ENCODE measurements at regions not wholly inside any gene's neighbourhood (a gene's known extent, or its start where the extent isn't known, plus 50 kb on each side); places are given as distances from the start of the nearest gene placed in this dataset.

DNA sequence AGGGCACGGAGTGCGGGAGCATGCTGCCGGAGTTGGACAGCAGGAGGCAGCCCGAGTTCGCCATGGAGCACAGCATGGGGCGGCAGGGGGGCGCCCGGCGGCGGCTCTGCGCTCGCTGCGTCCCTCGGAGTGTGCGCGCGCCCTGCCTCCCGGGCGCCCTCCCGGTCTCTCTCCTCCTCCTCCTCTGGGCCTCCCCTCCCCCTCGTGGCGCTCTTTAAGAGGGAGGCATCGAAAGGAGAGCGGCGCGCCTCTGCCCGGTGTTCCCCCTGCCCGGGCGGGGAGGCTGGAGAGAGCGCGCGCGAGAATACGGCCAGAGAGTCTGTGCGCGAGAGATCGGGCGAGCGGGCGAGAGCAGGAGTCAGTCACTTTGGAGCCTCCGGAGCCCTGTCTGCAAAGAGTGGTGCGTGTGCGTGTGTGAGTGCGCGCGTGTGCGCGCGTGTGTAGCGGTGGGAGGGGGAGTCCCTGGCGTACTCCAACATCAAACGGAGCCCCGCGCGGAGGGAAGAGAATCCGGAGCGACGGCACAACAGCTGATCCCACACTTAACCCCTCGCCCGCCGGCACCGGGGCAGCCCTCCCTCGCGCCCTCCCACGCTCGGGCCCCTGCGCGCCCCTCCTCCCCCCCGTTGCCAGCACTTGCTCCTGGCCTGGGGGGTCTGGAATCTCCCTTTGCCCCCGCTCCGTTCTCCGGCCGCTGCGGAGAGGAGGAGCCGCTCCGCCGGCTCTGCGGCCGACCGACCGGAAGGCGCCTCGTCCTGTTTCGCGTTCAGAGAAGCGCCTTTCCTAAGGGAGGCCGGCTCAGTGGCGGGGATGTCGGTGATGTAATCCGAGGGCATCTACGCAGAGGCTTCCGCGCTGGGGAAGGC is 108.9 kb downstream of the ENGASE start:
- H3K9me3 ChIP-seq, result no peaks in the 10 kb centered on the region
- no peak for DNase-seq (ENCODE audit: low spot score)
- H3K4me1 ChIP-seq, result peaks cover 0 to 6% of the 10 kb centered on the region in 2 donors
- peaks cover 3 to 8% of the 10 kb centered on the region in 2 donors for H3K27me3 ChIP-seq
- peak overlapping the region in 1 of 2 donors; percentile 14 for H3K4me3 ChIP-seq
- no peak overlapping the region for H3K27ac ChIP-seq
- TF ChIP-seq, protein P1, sequence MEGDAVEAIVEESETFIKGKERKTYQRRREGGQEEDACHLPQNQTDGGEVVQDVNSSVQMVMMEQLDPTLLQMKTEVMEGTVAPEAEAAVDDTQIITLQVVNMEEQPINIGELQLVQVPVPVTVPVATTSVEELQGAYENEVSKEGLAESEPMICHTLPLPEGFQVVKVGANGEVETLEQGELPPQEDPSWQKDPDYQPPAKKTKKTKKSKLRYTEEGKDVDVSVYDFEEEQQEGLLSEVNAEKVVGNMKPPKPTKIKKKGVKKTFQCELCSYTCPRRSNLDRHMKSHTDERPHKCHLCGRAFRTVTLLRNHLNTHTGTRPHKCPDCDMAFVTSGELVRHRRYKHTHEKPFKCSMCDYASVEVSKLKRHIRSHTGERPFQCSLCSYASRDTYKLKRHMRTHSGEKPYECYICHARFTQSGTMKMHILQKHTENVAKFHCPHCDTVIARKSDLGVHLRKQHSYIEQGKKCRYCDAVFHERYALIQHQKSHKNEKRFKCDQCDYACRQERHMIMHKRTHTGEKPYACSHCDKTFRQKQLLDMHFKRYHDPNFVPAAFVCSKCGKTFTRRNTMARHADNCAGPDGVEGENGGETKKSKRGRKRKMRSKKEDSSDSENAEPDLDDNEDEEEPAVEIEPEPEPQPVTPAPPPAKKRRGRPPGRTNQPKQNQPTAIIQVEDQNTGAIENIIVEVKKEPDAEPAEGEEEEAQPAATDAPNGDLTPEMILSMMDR (IDR thresholded peaks at IDR 0.05), result no peak
- H3K36me3 ChIP-seq, result no peaks in the 10 kb centered on the region

DNA sequence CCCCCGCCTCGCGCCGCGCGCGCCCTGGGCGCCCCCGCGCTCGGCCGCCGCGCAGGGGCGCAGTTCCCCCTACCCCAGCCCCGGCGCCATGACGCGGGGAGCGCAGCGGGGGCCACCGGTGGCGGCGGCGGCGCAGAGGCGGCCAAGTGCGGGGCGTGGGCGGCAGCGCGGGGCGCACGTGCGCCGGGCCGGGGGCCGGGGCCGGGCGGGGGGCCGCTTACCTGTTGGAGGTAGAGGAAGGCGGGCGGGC is 108.3 kb downstream of the ENGASE start:
- H3K4me1 ChIP-seq, result peaks cover 0 to 6% of the 10 kb centered on the region in 2 donors
- peaks cover 3 to 8% of the 10 kb centered on the region in 2 donors for H3K27me3 ChIP-seq
- H3K9me3 ChIP-seq, result no peaks in the 10 kb centered on the region
- no peaks in the 10 kb centered on the region for H3K36me3 ChIP-seq
- peak overlapping the region in 1 of 2 donors; percentile 14 for H3K4me3 ChIP-seq
- no peak overlapping the region for H3K27ac ChIP-seq
- TF ChIP-seq, protein P1 (IDR thresholded peaks at IDR 0.05), result no peak
- DNase-seq (ENCODE audit: low spot score), result no peak

DNA sequence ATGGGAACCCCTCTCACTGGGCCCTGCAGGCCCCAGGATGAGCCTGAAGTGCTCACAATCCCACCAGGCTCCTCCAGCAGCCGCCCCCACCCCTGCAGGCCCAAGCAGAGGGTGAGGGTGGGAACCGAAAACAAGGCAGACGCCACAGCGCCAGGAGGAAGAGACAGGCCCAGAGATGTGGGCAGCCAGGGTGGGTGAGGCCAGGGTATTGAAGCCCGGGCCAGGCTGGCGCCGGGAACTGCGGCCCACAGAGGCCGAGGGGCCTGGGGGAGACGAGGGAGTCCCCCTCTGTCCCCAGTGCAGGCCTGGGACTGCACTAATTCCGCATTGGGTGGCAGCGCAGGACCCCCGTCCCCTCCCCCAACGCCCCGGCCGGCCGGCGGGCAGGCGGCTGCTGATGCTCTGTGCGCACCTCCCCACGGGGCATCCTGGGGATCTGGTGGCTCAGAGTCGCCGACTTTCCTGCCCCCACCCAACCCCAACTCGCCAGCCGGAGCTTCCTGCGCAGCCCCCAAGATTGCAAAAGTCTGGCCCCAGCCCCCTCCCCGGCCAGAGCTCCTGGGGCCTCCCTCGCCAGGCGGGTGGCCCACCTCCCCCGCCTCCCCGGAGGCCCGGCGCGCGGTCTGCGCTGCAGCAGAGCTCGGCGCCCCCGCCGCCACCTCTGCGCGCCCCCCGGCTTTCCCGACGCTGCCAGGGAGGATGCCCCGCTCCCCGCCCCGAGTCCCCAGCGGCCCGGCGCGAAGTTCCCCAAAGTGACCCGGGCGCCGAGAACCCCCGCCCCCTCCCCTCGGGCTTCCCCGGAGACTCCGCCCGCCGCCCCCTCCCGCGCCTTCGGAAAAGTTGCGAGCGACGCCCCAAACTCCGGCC is 107.8 kb downstream of the ENGASE start:
- TF ChIP-seq, protein P1 (IDR thresholded peaks at IDR 0.05), result no peak
- peaks cover 3 to 8% of the 10 kb centered on the region in 2 donors for H3K27me3 ChIP-seq
- no peak overlapping the region for H3K4me3 ChIP-seq
- H3K9me3 ChIP-seq, result no peaks in the 10 kb centered on the region
- no peaks in the 10 kb centered on the region for H3K36me3 ChIP-seq
- H3K27ac ChIP-seq, result no peak overlapping the region
- DNase-seq (ENCODE audit: low spot score), result no peak
- H3K4me1 ChIP-seq, result peaks cover 0 to 6% of the 10 kb centered on the region in 2 donors

DNA sequence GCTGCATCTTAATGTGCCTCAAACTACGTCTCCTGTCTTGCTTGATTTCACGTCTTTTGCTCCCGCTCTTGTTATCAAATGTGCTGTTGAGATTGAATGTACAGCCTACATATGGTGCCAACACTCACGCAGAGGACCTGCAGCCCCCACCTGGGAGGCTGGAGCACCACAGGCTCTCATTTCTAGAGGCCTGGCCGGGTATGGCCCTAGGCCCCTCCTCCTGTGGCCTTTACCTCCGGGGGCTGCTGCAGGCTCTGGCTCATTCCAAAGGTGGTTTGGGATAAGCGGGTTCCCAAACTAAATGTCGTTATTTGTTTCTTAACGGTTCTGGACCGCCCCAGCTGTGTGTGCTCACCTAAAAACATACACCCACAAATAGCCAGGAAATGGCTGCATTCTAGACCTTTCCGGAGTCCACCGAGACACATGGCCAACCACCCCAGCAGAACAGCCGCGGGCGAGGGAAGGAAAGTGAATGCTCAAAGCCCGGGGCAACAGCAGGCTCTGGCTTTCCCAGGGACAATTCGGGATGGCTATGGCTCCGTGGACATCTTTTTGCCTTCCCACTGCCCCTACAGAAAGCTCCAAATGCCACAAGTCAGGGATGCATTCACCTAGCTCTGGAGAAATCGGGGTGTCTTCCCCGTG is 105.9 kb downstream of the ENGASE start:
- H3K4me1 ChIP-seq, result peaks cover 0 to 6% of the 10 kb centered on the region in 2 donors
- H3K4me3 ChIP-seq, result no peak overlapping the region
- H3K36me3 ChIP-seq, result no peaks in the 10 kb centered on the region
- H3K9me3 ChIP-seq, result no peaks in the 10 kb centered on the region
- H3K27me3 ChIP-seq, result peaks cover 3 to 8% of the 10 kb centered on the region in 2 donors
- no peak for DNase-seq (ENCODE audit: low spot score)
- no peak overlapping the region for H3K27ac ChIP-seq
- TF ChIP-seq, protein P1 (IDR thresholded peaks at IDR 0.05), result no peak

DNA sequence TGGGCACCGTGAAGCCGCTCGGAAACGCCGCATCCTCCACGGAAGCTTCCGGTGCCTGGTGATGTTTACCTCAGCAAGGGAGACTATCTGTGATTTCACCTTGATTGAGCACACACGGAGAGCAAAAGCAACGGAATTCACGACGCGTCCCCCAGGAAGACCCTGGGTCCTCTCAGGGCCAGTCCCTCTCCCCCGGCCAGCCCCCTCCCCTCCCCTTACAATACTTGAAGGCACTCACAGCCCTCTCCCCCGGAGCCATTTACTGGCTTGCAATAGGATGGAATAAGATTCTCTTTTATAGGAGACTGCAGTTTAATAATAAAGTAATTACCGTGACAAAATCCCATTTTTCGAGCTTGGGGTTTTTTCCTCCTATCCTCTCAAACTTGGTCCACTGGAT is 104.7 kb downstream of the ENGASE start:
- Histone ChIP-seq H3K4me3 (no peak overlapping the region), H3K4me1 (peaks cover 0 to 6% of the 10 kb centered on the region in 2 donors)

More for the DNA sequence above, 104.7 kb downstream of the ENGASE start:
- Histone ChIP-seq H3K27me3 (peaks cover 3 to 8% of the 10 kb centered on the region in 2 donors), H3K36me3 (no peaks in the 10 kb centered on the region), H3K9me3 (no peaks in the 10 kb centered on the region), H3K27ac (no peak overlapping the region)
- TF ChIP-seq, protein P1 (IDR thresholded peaks at IDR 0.05), result no peak
- no peak for DNase-seq (ENCODE audit: low spot score)
